GM13977 (cell line): ENCODE measurements at regions not wholly inside any gene's neighbourhood (a gene's known extent, or its start where the extent isn't known, plus 50 kb on each side); places are given as distances from the start of the nearest gene placed in this dataset.
A peak's percentile ranks its signal among the peaks of the same experiment; 100 is the strongest.

Experiments used
- DNase-seq: peaks from one replicate; pipeline ENCODE4 v3.0.0; 2012; ENCODE audit warnings: low spot score
- in situ Hi-C: fragments of 300-500 bp; cut with MboI; formaldehyde crosslinking; loops from one replicate; pipeline ENCODE4 v1.12.0; 2022; ENCODE audit warnings: low sequenced_read_pairs, low pct_unique_long_range_greater_than_20kb, mixed read lengths, inconsistent platforms; ENCODE audit not compliant: unreplicated experiment
- TF ChIP-seq, protein P1 (sequence below): IDR thresholded peaks from 2 replicates; pipeline ENCODE4 v1.5.1; 2012; ENCODE audit warnings: mild to moderate bottlenecking, control low read depth; ENCODE audit not compliant: insufficient read depth; ENCODE audit errors: extremely low read depth, missing control alignments

DNA sequence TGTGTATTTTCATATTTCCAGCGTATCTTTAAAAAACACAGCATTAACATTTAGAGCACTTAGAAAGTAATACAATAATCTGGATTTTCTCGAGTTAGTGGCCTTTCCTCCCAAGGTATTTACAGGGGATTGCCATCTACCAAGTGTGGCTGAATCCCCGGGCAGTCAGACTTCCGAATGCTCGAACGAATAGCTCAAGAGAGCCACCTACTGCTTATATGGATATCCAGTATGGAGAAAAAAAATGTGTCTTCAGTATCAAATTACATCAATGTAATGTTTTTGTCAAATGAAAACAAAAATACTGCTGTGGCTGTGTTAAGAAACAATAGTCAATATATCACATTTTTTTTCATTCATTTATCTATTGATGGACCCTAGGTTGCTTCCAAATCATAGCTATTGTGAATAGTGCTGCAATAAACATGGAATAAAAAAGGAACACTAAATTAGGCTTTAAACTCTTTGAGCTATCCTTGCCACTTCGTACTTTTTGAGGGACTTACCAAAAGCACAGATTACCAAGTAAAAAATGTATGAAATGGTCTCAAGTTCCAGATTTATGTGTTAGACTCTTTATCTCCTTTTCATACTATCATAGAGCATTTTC, 654.5 kb upstream of the PTCHD4 start:
- DNase-seq = peak; percentile 19
- TF ChIP-seq, protein P1, sequence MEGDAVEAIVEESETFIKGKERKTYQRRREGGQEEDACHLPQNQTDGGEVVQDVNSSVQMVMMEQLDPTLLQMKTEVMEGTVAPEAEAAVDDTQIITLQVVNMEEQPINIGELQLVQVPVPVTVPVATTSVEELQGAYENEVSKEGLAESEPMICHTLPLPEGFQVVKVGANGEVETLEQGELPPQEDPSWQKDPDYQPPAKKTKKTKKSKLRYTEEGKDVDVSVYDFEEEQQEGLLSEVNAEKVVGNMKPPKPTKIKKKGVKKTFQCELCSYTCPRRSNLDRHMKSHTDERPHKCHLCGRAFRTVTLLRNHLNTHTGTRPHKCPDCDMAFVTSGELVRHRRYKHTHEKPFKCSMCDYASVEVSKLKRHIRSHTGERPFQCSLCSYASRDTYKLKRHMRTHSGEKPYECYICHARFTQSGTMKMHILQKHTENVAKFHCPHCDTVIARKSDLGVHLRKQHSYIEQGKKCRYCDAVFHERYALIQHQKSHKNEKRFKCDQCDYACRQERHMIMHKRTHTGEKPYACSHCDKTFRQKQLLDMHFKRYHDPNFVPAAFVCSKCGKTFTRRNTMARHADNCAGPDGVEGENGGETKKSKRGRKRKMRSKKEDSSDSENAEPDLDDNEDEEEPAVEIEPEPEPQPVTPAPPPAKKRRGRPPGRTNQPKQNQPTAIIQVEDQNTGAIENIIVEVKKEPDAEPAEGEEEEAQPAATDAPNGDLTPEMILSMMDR = peak; percentile 47
- in situ Hi-C loops = no loop called here

GRCh38 chr6:48764286-48765044, 653.5 kb upstream of the PTCHD4 start:
- in situ Hi-C loops = no loop called here
- TF ChIP-seq, protein P1 = no peak
- no peak for DNase-seq

- in situ Hi-C loops = no loop called here
- DNase-seq = no peak
- TF ChIP-seq, protein P1 = no peak
These were observed 646.7 kb upstream of the PTCHD4 start for GRCh38 chr6:48757661-48758060.

DNA sequence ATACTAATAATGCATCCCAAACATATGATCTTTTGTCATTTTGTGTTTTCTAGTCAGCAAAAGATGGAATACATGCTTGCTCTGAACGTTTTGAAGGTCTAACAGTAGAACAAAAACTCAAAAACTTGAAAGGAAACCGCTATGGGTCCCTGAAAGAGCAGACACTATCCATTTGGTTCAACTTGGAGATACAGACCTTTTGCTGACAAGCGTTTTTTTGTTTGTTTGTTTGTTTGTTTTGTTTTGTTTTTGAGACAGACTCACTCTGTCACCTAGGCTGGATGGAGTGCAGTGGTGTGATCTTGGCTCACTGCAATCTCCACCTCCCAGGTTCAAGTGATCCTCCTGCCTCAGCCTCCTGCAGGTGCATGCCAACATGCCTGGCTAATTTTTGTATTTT, 644.3 kb upstream of the PTCHD4 start:
- TF ChIP-seq, protein P1 = no peak
- DNase-seq = no peak
- in situ Hi-C loops = no loop called here

DNA sequence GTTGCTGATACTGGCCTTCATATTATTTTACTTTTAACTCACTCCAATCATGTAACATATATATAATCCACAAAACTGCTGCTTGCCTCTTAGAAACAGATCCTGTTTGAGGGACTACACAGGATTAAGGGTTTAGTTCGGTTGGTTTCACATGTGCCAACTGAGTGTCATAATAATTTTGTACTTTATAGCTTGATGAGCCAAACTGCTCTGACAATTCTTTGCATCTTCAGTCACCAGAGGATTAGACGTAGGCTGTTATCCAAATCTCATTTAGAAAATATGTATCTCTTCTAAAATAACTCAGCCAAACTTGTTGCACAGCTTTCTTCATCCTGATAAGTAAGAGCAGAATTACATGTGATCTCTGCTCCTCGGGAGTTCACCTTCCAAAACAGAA, 643.6 kb upstream of the PTCHD4 start:
- no peak for DNase-seq
- TF ChIP-seq, protein P1 = no peak
- in situ Hi-C loops = no loop called here

- TF ChIP-seq, protein P1 = no peak
- in situ Hi-C loops = no loop called here
- DNase-seq = no peak
These were observed 639.9 kb upstream of the PTCHD4 start for GRCh38 chr6:48750861-48751260.
